IMR-90 (cell line): ENCODE measurements at regions not wholly inside any gene's neighbourhood (a gene's known extent, or its start where the extent isn't known, plus 50 kb on each side); places are given as distances from the start of the nearest gene placed in this dataset.

Experiments used
- ATAC-seq: fragments of 200-7000 bp; cut with Tn5 transposase; 2 replicates; pipeline ENCODE4 v1.9.1; 2020; ENCODE audit warnings: low read depth, mild to moderate bottlenecking, moderate library complexity
- BruUV-seq: library from RNA; stranded (reverse); fragments of 400-500 nt; replicated peaks from 2 replicates; lab custom pipeline; 2021; lab: Mats Ljungman, UMichigan
- CTCF ChIA-PET: fragments of 300-600 bp; formaldehyde crosslinking; extraction: SDS; loops from one replicate; lab custom pipeline; 2021; ENCODE audit warnings: antibody characterized with exemption; lab: Yijun Ruan, JAX
- POLR2A ChIA-PET: fragments of 300-600 bp; sonication (Branson Sonifier 250); formaldehyde crosslinking; loops from one replicate; lab custom pipeline; 2022; ENCODE audit warnings: antibody characterized with exemption; ENCODE audit not compliant: unreplicated experiment; lab: Charles Lee
- DNase-seq: peaks from one replicate; pipeline ENCODE4 v3.0.0; 2013
- H2AFZ ChIP-seq: replicated peaks from 2 replicates; pipeline ENCODE3; 2013; ENCODE audit warnings: low read length, mild to moderate bottlenecking; ENCODE audit not compliant: poor library complexity
- H2AK5ac ChIP-seq: 2 replicates; pipeline ENCODE4 v1.6.1; 2013; ENCODE audit warnings: low read depth, low read length, inconsistent platforms
- H2AK9ac ChIP-seq: replicated peaks from 2 replicates; pipeline ENCODE3; 2013; ENCODE audit warnings: mild to moderate bottlenecking, low read depth, low read length, moderate library complexity; ENCODE audit not compliant: poor library complexity
- H2BK120ac ChIP-seq: 2 replicates; pipeline ENCODE4 v1.6.1; 2013; ENCODE audit warnings: low read depth, low read length, inconsistent platforms
- H2BK15ac ChIP-seq: 3 replicates; pipeline ENCODE4 v1.6.1; 2013; ENCODE audit warnings: low read depth, low read length, inconsistent platforms
- H2BK20ac ChIP-seq: 2 replicates; pipeline ENCODE4 v1.6.1; 2013; ENCODE audit warnings: low read depth, mild to moderate bottlenecking, inconsistent platforms, low read length, moderate library complexity
- H2BK5ac ChIP-seq: 2 replicates; pipeline ENCODE4 v1.6.1; 2013; ENCODE audit warnings: mild to moderate bottlenecking, low read depth, low read length, inconsistent platforms; ENCODE audit not compliant: poor library complexity, severe bottlenecking
- H3K14ac ChIP-seq: replicated peaks from 2 replicates; pipeline ENCODE4 v1.6.1; 2013; ENCODE audit warnings: low read depth, low read length, inconsistent platforms
- H3K18ac ChIP-seq: 2 replicates; pipeline ENCODE4 v1.6.1; 2013; ENCODE audit warnings: low read depth, low read length, control low read depth
- H3K23ac ChIP-seq: 2 replicates; pipeline ENCODE4 v1.6.1; 2013; ENCODE audit warnings: low read depth, low read length, inconsistent platforms
- H3K27ac ChIP-seq: 2 replicates; pipeline ENCODE4 v1.5.1; 2013; ENCODE audit warnings: mild to moderate bottlenecking, control low read depth, low read length; ENCODE audit not compliant: insufficient read depth
- H3K27me3 ChIP-seq: 2 replicates; pipeline ENCODE4 v1.6.1; 2013; ENCODE audit warnings: low read length; ENCODE audit not compliant: control insufficient read depth, insufficient read depth
- H3K36me3 ChIP-seq: 2 replicates; pipeline ENCODE4 v1.6.1; 2013; ENCODE audit warnings: low read length, mixed read lengths; ENCODE audit not compliant: control insufficient read depth, insufficient read depth
- H3K4ac ChIP-seq: 2 replicates; pipeline ENCODE4 v1.6.1; 2013; ENCODE audit warnings: low read depth, low read length, inconsistent platforms
- H3K4me1 ChIP-seq: 2 replicates; pipeline ENCODE4 v1.6.1; 2013; ENCODE audit warnings: low read length, mixed read lengths; ENCODE audit not compliant: control insufficient read depth, insufficient read depth
- H3K4me2 ChIP-seq: 2 replicates; pipeline ENCODE4 v1.6.1; 2013; ENCODE audit warnings: low read depth, mild to moderate bottlenecking, control low read depth, low read length, moderate library complexity
- H3K4me3 ChIP-seq: 2 replicates; pipeline ENCODE4 v1.5.1; 2013; ENCODE audit warnings: low read depth, mild to moderate bottlenecking, control low read depth, low read length, moderate library complexity; ENCODE audit not compliant: insufficient read depth
- H3K56ac ChIP-seq: 2 replicates; pipeline ENCODE4 v1.6.1; 2013; ENCODE audit warnings: low read length, inconsistent platforms; ENCODE audit not compliant: insufficient read depth; ENCODE audit errors: extremely low read depth
- H3K79me1 ChIP-seq, 2 experiments: 2 replicates each; pipeline ENCODE4 v1.6.1; 2013; ENCODE audit warnings: low read length in 2 of 2, inconsistent platforms in 1 of 2, low read depth in 1 of 2
- H3K9ac ChIP-seq: 2 replicates; pipeline ENCODE4 v1.6.1; 2013; ENCODE audit warnings: low read depth, low read length, control low read depth
- H3K9me1 ChIP-seq: 2 replicates; pipeline ENCODE4 v1.6.1; 2013; ENCODE audit warnings: low read length, inconsistent platforms; ENCODE audit not compliant: insufficient read depth
- H3K9me3 ChIP-seq: 2 replicates; pipeline ENCODE4 v1.6.1; 2013; ENCODE audit warnings: low read length; ENCODE audit not compliant: control insufficient read depth, insufficient read depth
- H4K20me1 ChIP-seq: 2 replicates; pipeline ENCODE4 v1.6.1; 2013; ENCODE audit warnings: low read length, inconsistent platforms; ENCODE audit not compliant: insufficient read depth
- H4K5ac ChIP-seq: 2 replicates; pipeline ENCODE4 v1.6.1; 2013; ENCODE audit warnings: mild to moderate bottlenecking, low read depth, low read length, control low read depth
- H4K8ac ChIP-seq, 2 experiments: 2 replicates each; pipeline ENCODE4 v1.6.1; 2013; ENCODE audit warnings: low read depth in 2 of 2, low read length in 2 of 2, control low read depth in 1 of 2, inconsistent platforms in 1 of 2
- H4K91ac ChIP-seq: 2 replicates; pipeline ENCODE4 v1.6.1; 2013; ENCODE audit warnings: low read depth, low read length, inconsistent platforms; ENCODE audit not compliant: insufficient read depth
- BHLHE40 ChIP-seq: fragments of 150-350 bp; IDR thresholded peaks from 2 replicates; pipeline ENCODE4 v1.6.1; 2016; ENCODE audit warnings: mild to moderate bottlenecking, low read depth, low read length
- CEBPB ChIP-seq: IDR thresholded peaks from 2 replicates; pipeline ENCODE4 v1.6.1; 2012; ENCODE audit warnings: low read depth, low read length, improper control_type of control experiment
- CHD1 ChIP-seq: IDR thresholded peaks from 2 replicates; pipeline ENCODE4 v1.6.1; 2012; ENCODE audit warnings: low read depth, low read length, improper control_type of control experiment
- CTCF ChIP-seq: conservative IDR thresholded peaks from 2 replicates; pipeline ENCODE4 v1.5.1; 2012; ENCODE audit warnings: mild to moderate bottlenecking, low read depth, low read length, improper control_type of control experiment
- ELK1 ChIP-seq: fragments of 150-350 bp; IDR thresholded peaks from 2 replicates; pipeline ENCODE4 v1.6.1; 2016; ENCODE audit warnings: low read depth, mild to moderate bottlenecking, low read length, moderate library complexity, borderline replicate concordance
- MAFK ChIP-seq: IDR thresholded peaks from 2 replicates; pipeline ENCODE4 v1.6.1; 2012; ENCODE audit warnings: low read depth, low read length, improper control_type of control experiment
- MAZ ChIP-seq: IDR thresholded peaks from 2 replicates; pipeline ENCODE4 v1.6.1; 2012; ENCODE audit warnings: low read depth, mild to moderate bottlenecking, low read length, improper control_type of control experiment, moderate library complexity, borderline replicate concordance
- MXI1 ChIP-seq: IDR thresholded peaks from 2 replicates; pipeline ENCODE4 v1.6.1; 2012; ENCODE audit warnings: low read depth, mild to moderate bottlenecking, low read length, moderate library complexity, borderline replicate concordance
- NFE2L2 ChIP-seq: fragments of 150-350 bp; IDR thresholded peaks from 2 replicates; pipeline ENCODE4 v1.6.1; 2016; ENCODE audit warnings: low read depth, mild to moderate bottlenecking, low read length
- POLR2A ChIP-seq: IDR thresholded peaks from 2 replicates; pipeline ENCODE4 v1.6.1; 2012; ENCODE audit warnings: mild to moderate bottlenecking, low read depth, low read length
- RCOR1 ChIP-seq: IDR thresholded peaks from 2 replicates; pipeline ENCODE4 v1.6.1; 2012; ENCODE audit warnings: mild to moderate bottlenecking, low read length, improper control_type of control experiment; ENCODE audit not compliant: insufficient replicate concordance
- SMC3 ChIP-seq: fragments of 150-350 bp; IDR thresholded peaks from 2 replicates; pipeline ENCODE4 v1.6.1; 2016; ENCODE audit warnings: low read depth, mild to moderate bottlenecking, antibody characterized with exemption, low read length, moderate library complexity
- USF2 ChIP-seq: fragments of 150-350 bp; IDR thresholded peaks from 2 replicates; pipeline ENCODE4 v1.6.1; 2017; ENCODE audit warnings: mild to moderate bottlenecking, antibody characterized with exemption, low read length, low read depth
- WGBS, 2 experiments: methylation state at CpG; one replicate each; pipeline versions ENCODE4 v1.1.5 to v1.1.7; 2013; ENCODE audit warnings: missing lambda C conversion rate in 2 of 2; ENCODE audit not compliant: insufficient read length in 1 of 2; ENCODE audit errors: extremely low coverage in 2 of 2; 5-methylcytosine and 5-hydroxymethylcytosine counted together
- dilution Hi-C: fragments of 300-500 bp; cut with HindIII; formaldehyde crosslinking; loops from one replicate; pipeline ENCODE4 v1.14.3; 2018; ENCODE audit warnings: low sequenced_read_pairs; ENCODE audit not compliant: unreplicated experiment
- in situ Hi-C: fragments of 300-500 bp; cut with MboI; formaldehyde crosslinking; loops from 3 replicates; pipeline ENCODE4 v1.14.3; 2019; ENCODE audit warnings: low sequenced_read_pairs, inconsistent platforms, mixed read lengths
- intact Hi-C: fragments of 100-400 bp; cut with micrococcal nuclease; formaldehyde crosslinking; loops from 2 replicates; pipeline ENCODE4 v1.10.0; 2022

- Histone ChIP-seq H3K9me3 (no peaks in the 10 kb centered on the region), H3K36me3 (no peaks in the 10 kb centered on the region), H3K9me1 (no peaks in the 10 kb centered on the region), H3K4me1 (no peaks in the 10 kb centered on the region), H4K91ac (no peak overlapping the region), H2BK15ac (no peak overlapping the region), H3K14ac (no peak overlapping the region), H3K23ac (no peak overlapping the region; the same call in 1 of the 2 replicates), H2AK9ac (no peak overlapping the region), H2BK20ac (no peak overlapping the region), H4K5ac (no peak overlapping the region), H2BK5ac (no peak overlapping the region), H2BK120ac (no peak overlapping the region), H2AFZ (no peak overlapping the region), H3K56ac (no peak overlapping the region), H4K20me1 (no peaks in the 10 kb centered on the region), H4K8ac (no peak overlapping the region), H2AK5ac (no peak overlapping the region), H3K79me1 (no peaks in the 10 kb centered on the region), H3K27ac (no peak overlapping the region), H3K18ac (no peak overlapping the region), H3K9ac (no peak overlapping the region), H3K4ac (no peak overlapping the region), H3K4me3 (no peak overlapping the region), H3K4me2 (no peak overlapping the region), H3K27me3 (no peaks in the 10 kb centered on the region)
- ATAC-seq (no peak), DNase-seq (no peak)
- no CpG with 5 or more reads among the region's 2 CpGs for WGBS, 2 experiments
- intact Hi-C loops: no loop called here
- in situ Hi-C loops: no loop called here
- CTCF ChIA-PET: no interaction called here
- TF ChIP-seq CEBPB: no peak
- no peak for TF ChIP-seq ELK1
- no peak for TF ChIP-seq RCOR1
- TF ChIP-seq MXI1: no peak
- TF ChIP-seq CTCF: no peak
- no peak for TF ChIP-seq POLR2A
- TF ChIP-seq MAZ: no peak
- no peak for TF ChIP-seq MAFK
- TF ChIP-seq CHD1: no peak
- no peak for TF ChIP-seq SMC3
- no peak for TF ChIP-seq NFE2L2
- TF ChIP-seq BHLHE40: no peak
- TF ChIP-seq USF2: no peak
- no TSS peak for BruUV-seq
- dilution Hi-C loops: no loop called here
- POLR2A ChIA-PET: no interaction called here
These were observed 658.9 kb upstream of the CCDC179 start for GRCh38 chr11:23519194-23519593.
